ENCODE measurements at regions not wholly inside any gene's neighbourhood (a gene's known extent, or its start where the extent isn't known, plus 50 kb on each side); places are given as distances from the start of the nearest gene placed in this dataset.
A peak's percentile ranks its signal among the peaks of the same experiment; 100 is the strongest.

- peaks cover 18% of the 10 kb centered on the region for H3K4me1 ChIP-seq
- H3K9me3 ChIP-seq (ENCODE audit: low read depth): no peaks in the 10 kb centered on the region
- no peaks in the 10 kb centered on the region for H3K27me3 ChIP-seq
- no peaks in the 10 kb centered on the region for H3K79me2 ChIP-seq (ENCODE audit: low read depth)
- no peak overlapping the region for H3K4me3 Mint-ChIP-seq
- no peak for TF ChIP-seq EZH2 (IDR thresholded peaks at IDR 0.05)
- TF ChIP-seq EZH2phosphoT487 (IDR thresholded peaks at IDR 0.05): no peak
- no peak for TF ChIP-seq CTCF (IDR thresholded peaks at IDR 0.05)
- H3K27ac Mint-ChIP-seq: no peak overlapping the region
- DNase-seq (ENCODE audit: low spot score): no peak
- peak overlapping the region; percentile 72 for H2AFZ ChIP-seq (replicated peaks)
- H3K27me3 Mint-ChIP-seq (ENCODE audit: insufficient read depth, low read depth): peaks cover 2% of the 10 kb centered on the region
- H3F3A ChIP-seq (ENCODE audit: low read depth): peaks cover 13% of the 10 kb centered on the region
- no peaks in the 10 kb centered on the region for H3K36me3 ChIP-seq
- peaks cover 18% of the 10 kb centered on the region for H3K4me1 Mint-ChIP-seq
- H3K4me2 ChIP-seq: peak overlapping the region; percentile 43
- H3K27ac ChIP-seq: peak overlapping the region; percentile 17
- H3K9me3 Mint-ChIP-seq: peaks cover 2% of the 10 kb centered on the region
- H3K4me3 ChIP-seq: no peak overlapping the region
- no peaks in the 10 kb centered on the region for H4K20me1 ChIP-seq (ENCODE audit: low read depth)
- H3K9ac ChIP-seq: no peak overlapping the region
- H3K36me3 Mint-ChIP-seq: no peaks in the 10 kb centered on the region
These were observed 92.6 kb downstream of the OLFM4 start for GRCh38 chr13:53121131-53121773.

GRCh38 chr13:53121919-53122318, 93.3 kb downstream of the OLFM4 start:
- no peaks in the 10 kb centered on the region for H3K27me3 ChIP-seq
- Mint-ChIP-seq H3K4me1 (peaks cover 18% of the 10 kb centered on the region), H3K27me3 (ENCODE audit: insufficient read depth, low read depth) (peaks cover 2% of the 10 kb centered on the region), H3K36me3 (no peaks in the 10 kb centered on the region), H3K9me3 (peaks cover 2% of the 10 kb centered on the region), H3K4me3 (no peak overlapping the region), H3K27ac (no peak overlapping the region)
- no peak overlapping the region for H3K4me3 ChIP-seq
- no peak for DNase-seq (ENCODE audit: low spot score)
- no peaks in the 10 kb centered on the region for H3K9me3 ChIP-seq (ENCODE audit: low read depth)
- no peak for TF ChIP-seq EZH2 (IDR thresholded peaks at IDR 0.05)
- no peak for TF ChIP-seq EZH2phosphoT487 (IDR thresholded peaks at IDR 0.05)
- no peak for TF ChIP-seq CTCF (IDR thresholded peaks at IDR 0.05)
- H2AFZ ChIP-seq (replicated peaks): peak overlapping the region; percentile 46
- H3K36me3 ChIP-seq: no peaks in the 10 kb centered on the region
- H3K4me2 ChIP-seq: peak overlapping the region; percentile 43
- H3K27ac ChIP-seq: no peak overlapping the region
- H4K20me1 ChIP-seq (ENCODE audit: low read depth): no peaks in the 10 kb centered on the region
- H3K4me1 ChIP-seq: peaks cover 19% of the 10 kb centered on the region
- peaks cover 13% of the 10 kb centered on the region for H3F3A ChIP-seq (ENCODE audit: low read depth)
- no peaks in the 10 kb centered on the region for H3K79me2 ChIP-seq (ENCODE audit: low read depth)
- H3K9ac ChIP-seq: no peak overlapping the region

- H3K4me1 Mint-ChIP-seq: peaks cover 18% of the 10 kb centered on the region
- Histone ChIP-seq H3K36me3 (no peaks in the 10 kb centered on the region), H3K27ac (no peak overlapping the region), H3K9ac (no peak overlapping the region), H3K27me3 (no peaks in the 10 kb centered on the region), H3K4me1 (peaks cover 23% of the 10 kb centered on the region), H3K79me2 (ENCODE audit: low read depth) (no peaks in the 10 kb centered on the region), H3K4me3 (no peak overlapping the region), H3F3A (ENCODE audit: low read depth) (peaks cover 13% of the 10 kb centered on the region), H3K4me2 (no peak overlapping the region), H2AFZ (replicated peaks) (no peak overlapping the region), H3K9me3 (ENCODE audit: low read depth) (no peaks in the 10 kb centered on the region), H4K20me1 (ENCODE audit: low read depth) (no peaks in the 10 kb centered on the region)
- H3K27me3 Mint-ChIP-seq (ENCODE audit: insufficient read depth, low read depth): peaks cover 2% of the 10 kb centered on the region
- H3K27ac Mint-ChIP-seq: no peak overlapping the region
- H3K9me3 Mint-ChIP-seq: no peaks in the 10 kb centered on the region
- H3K36me3 Mint-ChIP-seq: no peaks in the 10 kb centered on the region
- no peak overlapping the region for H3K4me3 Mint-ChIP-seq
- TF ChIP-seq EZH2phosphoT487 (IDR thresholded peaks at IDR 0.05) (no peak), CTCF (IDR thresholded peaks at IDR 0.05) (no peak), EZH2 (IDR thresholded peaks at IDR 0.05) (no peak)
- DNase-seq (ENCODE audit: low spot score): no peak
These were observed 94.9 kb downstream of the OLFM4 start for GRCh38 chr13:53123536-53123935.
